Stimulated activated CD4-positive, alpha-beta T cell treated with anti-CD3 and anti-CD28 coated beads, Interleukin-12 subunit alpha, Interleukin-12 subunit beta, amount 100 ng/mL, for 48 hours (primary cell): ENCODE measurements at regions not wholly inside any gene's neighbourhood (a gene's known extent, or its start where the extent isn't known, plus 50 kb on each side); places are given as distances from the start of the nearest gene placed in this dataset.

Experiments used
- DNase-seq, 3 donors: peaks; one replicate each; pipeline ENCODE4 v3.0.0-alpha.2; 2020; ENCODE audit warnings: low read depth in 2 of 3, low spot score in 1 of 3

DNA sequence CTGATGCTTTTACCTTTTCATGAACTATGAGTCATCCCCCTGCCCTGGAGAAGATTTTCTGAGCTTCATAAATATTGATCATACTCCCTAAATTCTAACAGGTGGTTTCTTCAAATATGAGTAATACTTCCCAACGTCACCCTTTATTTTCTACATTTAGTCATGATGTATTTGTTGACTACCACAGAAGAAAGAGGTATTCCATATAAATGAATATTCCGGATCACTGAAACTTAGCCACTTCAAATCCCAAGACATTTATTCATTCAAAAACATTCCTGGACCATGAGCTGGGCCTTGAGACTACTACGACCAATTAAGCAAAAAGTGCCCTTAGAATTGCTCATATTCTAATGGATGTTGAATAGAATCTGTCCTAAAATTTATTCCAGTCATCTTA lies 395.8 kb upstream of the NPVF start:
- no peak for DNase-seq

- no peak for DNase-seq
These were observed 396.5 kb upstream of the NPVF start for GRCh38 chr7:25624833-25625232.

DNA sequence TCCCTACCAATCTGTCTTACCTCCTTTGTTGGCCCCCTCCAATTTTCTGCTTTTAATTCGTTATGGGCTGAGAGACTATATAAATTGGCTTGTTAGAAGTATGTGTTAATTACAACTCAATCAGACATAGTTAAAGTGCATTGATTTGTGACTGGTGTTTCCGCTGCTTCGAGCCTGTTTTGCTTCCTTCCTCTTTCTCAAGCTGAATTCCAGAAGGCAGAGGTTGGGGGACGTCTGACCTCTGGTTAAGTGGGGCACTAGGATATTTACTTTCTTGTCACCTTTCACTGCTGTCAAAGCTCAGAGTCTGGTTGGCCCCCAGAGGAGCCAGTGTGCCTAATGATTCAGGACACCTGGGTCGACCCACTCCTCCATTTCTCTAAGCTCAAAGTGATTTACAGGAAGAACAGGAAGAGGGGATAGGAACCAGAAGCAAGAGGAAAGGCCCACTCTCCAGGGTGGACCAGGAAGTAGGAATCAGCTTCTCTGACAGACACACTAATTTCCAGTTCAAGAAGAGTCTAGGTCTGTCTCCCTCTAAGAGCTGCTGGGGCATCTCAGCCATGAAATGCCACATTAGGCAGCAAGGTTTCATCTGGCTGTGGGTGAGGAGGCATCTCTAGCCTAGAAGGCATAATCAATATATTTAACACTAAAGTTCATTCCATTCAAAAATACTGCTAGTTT lies 397.2 kb upstream of the NPVF start:
- DNase-seq = no peak

- no peak for DNase-seq
These were observed 398.3 kb upstream of the NPVF start for GRCh38 chr7:25626451-25627131.

DNA sequence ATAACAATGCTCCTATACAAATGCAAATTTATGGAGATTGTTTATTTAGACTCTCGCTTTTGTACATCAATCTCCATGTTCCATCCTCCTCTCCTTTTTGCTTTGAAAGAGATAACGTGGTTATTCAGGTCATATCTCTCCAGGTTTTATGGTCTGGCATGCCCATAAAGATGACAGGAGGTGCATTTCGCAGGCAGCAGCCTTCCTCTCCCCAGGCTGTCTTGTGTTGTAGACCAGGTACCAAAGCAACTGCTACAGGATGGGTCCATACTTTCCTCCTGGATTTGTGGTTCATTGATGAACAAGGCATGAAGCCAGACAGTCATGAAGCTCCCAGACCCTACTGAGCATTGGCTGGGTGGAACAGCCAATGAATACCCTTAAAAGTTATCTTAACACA lies 400.2 kb upstream of the NPVF start:
- no peak for DNase-seq

DNA sequence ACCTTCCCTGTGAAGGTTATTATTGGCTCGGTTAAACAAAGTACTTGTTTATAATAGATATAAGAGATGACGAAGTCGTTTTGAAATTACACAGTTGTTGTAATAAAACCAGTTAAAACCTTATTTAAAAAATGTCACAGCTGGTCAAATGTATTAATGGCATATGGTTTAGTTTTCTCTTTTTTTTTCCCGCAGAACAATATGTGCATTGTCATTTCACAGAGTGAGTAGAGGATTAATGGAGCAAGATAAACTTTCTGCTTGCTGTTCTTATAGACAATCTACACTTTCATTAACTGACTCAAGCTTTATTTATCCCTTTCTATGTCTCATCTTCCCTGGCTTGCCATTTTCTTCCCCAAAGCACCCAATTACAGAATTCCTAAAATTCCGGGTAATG lies 404.3 kb upstream of the NPVF start:
- no peak for DNase-seq

GRCh38 chr7:25633426-25634036 lies 405.2 kb upstream of the NPVF start:
- no peak for DNase-seq

DNA sequence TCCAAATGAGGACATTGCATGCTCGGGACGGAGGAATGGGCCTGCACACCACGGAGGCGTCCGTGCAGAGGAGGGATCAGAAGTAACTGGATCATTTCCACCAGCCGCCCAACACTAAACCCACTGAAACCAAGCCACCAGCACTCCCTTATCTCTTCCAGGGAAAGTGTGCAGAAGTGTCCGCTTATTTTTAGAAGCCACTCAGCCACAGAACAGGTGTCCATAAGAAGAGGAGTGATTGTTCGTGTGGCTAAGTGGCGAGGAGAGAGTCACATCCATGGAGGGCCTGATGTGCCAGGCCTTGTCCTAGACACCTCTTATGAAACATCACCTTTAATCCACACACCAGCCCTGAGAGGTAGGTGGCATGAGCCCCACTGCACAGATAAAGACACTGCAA lies 407.9 kb upstream of the NPVF start:
- DNase-seq = no peak

DNA sequence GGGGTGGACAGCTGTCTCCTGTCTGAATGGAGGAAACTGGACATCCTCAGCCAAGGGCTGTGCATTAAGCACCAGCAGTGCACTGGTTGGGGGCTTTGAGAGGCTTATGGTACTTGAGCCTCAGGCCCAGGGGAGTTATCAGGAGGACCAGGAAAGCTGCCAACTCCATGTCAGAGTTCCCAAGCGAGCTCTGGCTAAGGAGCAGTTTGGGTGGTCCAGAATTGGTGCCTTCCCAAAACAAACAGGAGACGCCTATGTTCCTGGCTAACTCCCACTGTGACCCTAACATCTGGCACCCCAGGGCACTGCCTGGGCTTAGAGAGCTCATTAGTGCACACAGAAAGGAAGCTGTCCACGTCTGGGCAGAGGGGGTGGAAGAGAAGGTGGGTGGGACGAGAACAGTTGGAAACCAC lies 408.6 kb upstream of the NPVF start:
- no peak for DNase-seq

DNA sequence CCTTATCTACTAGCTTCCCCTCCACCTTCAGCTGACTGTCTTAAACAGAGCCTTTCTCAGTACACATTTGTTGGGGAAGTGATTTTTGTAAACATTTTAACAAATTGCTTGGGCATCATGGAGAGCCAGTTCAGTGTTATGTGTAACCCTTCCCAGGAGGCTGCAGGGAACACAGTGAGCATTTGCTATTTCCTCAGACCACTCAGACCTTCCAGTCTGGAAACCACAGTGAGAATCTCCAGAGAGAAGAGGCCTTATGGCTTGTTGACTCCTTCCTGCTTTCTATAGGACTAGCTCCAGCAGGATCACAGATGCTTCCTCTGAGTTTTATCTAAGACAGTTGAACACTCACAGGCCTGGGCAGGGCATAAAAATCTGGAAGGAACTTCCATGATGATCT lies 409.8 kb upstream of the NPVF start:
- no peak for DNase-seq

DNA sequence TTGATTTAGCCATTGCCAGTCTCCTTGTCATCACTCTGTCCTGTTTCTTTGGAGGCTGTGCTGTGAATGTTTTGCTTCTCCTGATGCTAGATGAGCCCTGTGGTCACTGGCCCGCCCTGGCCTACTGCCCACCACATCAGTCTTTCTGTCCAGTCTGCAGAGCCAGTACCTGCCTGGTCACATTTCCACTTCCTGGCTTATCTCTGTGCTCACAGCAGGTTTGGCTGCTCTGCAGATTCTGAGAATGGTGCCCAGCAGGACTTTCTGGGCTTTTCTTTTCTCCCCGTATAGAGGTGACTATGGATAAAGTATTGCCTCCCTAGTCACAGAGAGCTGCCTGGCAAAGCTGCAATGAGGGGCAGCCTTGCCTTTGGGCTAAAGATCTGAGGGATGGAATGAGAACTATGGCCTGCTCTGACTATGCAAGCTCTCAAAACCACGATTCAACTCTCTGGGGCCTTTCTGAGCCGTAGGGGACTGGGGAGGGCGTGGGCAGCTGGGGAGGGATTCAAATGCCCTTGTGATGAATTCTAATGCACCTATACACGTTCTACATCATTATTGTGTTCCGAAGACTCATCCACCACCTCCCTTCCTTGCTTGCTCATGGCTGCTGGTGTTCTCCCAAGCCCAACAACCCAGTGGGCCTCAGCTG lies 410.4 kb upstream of the NPVF start:
- no peak for DNase-seq

- no peak for DNase-seq
These were observed 414.6 kb upstream of the NPVF start for GRCh38 chr7:25642849-25643248.

- no peak for DNase-seq
These were observed 415.0 kb upstream of the NPVF start for GRCh38 chr7:25643286-25643685.

DNA sequence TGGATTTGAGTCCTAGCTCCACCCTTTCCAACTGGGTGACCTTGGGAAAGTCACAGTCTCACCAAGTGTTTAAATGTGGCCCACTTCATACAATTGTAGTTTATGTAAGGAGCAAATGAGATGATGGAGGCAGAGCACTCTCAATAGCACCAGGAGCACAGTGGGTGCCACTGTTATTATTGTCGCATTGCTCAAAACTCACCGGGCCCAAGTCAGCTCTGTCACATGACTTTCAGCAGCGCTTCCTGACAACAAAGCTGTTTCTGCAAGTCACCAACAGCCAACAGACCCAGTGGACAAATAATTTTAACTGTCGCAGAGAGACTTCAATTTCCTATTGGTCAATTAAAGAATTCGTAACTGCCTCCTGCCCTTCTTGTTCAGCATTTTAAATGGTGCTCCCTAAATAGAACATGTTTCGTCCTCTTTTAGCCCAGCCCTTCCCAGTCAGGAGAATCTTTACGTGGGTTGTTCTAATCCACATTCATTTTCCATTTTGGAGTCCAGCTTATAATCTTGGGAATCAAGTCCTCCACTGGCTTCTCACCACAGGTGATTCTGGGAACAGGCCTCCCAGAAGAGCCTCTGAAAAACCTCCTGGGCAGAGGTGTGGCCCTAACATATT lies 415.6 kb upstream of the NPVF start:
- no peak for DNase-seq

DNA sequence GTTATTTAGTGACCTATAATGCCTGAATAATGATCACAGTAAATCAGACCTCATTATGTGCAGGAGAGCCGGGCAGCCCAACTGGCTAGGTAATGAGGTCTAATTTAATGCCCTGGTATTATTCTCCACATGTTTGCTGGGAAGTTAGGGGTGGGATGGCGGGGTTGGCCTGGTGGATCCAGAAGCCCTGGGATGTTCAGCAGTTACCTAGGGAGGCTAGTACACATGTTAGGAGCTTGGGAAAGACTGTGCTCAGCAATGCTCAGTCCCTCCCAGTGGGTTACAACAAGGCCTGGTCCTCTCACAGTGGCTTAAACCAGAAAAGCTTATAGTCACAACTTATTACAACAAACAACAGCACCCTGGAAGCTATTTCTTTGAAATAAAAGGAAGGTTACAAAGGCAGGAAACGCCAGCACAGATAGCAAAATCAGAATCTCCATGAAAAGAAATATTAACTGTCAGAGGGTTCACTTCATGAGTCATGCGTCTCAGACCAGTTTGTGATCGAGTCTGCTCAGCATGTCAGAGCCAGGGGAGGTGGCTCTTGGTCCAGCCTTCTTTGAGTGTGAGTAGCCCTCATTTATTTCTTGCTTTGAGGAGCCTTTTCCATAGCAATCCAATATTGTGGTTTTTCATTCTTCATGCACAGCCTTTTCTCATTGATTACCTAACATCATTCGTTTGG lies 418.6 kb upstream of the NPVF start:
- no peak for DNase-seq

DNA sequence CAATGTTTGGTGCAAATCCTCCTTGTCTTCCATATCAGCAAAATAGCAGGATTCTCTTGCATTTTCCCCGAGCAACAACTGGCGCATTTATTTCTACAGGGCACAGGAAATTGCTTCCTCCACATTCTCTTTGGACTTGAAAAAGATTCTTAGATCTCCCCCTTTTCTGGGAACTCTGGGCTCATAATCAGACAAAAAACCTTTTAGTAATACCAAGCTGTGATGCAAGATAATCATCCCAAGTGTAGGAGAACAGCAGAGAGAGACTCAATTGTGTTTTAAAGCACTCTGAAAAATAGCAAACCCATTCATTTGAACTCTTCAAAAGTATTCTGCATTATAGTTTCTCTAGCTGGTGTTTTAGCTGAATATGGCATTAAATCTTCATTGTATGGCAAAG lies 419.6 kb upstream of the NPVF start:
- DNase-seq = no peak

DNA sequence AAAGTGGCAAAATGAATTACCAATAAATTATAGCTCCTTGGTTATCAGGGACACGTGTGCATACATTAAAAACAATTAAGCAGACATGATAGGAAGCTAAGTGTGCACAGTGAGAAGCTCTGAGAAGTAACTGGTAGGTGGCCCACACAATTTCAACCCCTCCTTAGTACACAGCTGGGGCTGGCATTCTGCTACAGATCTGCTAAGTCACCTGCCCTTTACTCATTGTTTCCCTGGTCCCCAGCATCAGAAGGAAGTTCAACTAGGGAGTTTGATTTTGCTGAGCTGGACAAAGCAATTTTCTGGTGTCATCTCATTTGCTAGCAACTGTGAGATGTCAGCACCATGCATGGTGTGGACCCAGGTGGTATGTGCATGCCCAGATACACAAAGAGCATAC lies 424.1 kb upstream of the NPVF start:
- no peak for DNase-seq

GRCh38 chr7:25653384-25653783 lies 425.1 kb upstream of the NPVF start:
- no peak for DNase-seq

DNA sequence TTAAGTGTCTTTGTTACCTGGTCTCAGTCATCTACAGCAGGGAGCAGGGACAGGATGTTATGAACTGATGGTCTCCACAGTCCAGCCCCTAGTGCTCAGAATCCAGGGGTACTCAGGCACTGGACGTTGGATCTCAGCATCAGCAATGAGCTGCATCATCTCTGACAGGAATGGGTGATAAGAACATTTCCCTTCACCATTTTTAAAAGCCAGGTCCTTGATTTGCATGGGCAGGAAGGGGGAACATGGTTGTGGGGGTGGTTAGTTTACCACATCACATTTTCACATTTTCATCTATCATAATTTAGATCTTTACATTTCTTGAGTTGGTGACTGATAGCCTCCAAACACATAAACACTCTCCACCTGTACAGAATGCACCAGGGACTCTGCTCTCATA lies 427.8 kb upstream of the NPVF start:
- DNase-seq = no peak

DNA sequence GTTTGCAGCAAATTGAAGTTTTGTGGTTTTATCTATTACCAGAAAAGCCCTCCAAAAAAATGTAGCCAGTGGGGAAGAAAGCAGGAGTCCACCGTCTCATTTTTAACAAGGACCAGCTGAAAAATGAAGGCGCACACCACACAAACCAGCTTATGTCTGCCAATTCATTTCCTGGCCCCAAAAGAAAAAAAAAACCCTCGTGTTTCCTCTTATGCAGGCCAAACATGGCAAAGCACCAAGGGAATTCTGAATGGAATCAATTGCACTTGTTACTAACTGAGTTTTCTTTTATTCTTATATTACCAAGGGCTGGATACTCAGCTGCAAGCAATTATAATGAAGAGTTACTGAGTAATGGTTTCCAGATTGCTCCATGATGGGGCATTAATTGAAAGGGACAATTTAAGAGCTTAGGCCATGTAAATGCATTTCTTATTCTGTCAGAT lies 428.3 kb upstream of the NPVF start:
- no peak for DNase-seq

DNA sequence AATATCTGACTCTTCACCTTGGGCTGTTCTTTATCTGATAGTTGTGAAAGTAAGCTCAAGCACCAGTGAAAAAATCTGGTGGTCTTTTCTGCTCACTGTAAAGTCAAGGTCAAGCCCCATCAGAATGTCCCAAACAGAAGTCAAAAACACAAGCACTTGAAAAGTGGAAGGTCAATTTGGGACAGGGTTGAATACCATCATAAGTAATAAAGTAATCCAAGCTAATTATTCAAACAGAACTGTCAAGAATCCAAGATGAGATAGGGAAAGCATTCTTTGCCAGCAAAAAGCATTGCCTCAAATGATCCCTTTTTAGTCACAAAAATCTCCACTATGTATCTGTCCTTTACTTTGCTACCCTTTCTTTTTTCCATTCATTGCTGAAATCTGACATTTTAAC lies 430.1 kb upstream of the NPVF start:
- no peak for DNase-seq
